ENCODE measurements at regions not wholly inside any gene's neighbourhood (a gene's known extent, or its start where the extent isn't known, plus 50 kb on each side); places are given as distances from the start of the nearest gene placed in this dataset.

GRCh38 chr2:155203178-155203577 is 504.7 kb downstream of the KCNJ3 start:
- TF ChIP-seq CTCF (IDR thresholded peaks at IDR 0.05 in 4 of 5, conservative IDR thresholded peaks at IDR 0.05 in 1 of 5) (no peak), POLR2A (IDR thresholded peaks at IDR 0.05) (no peak)
